Smooth muscle cell (in vitro differentiated cells): ENCODE measurements at regions not wholly inside any gene's neighbourhood (a gene's known extent, or its start where the extent isn't known, plus 50 kb on each side); places are given as distances from the start of the nearest gene placed in this dataset.

Experiments
- DNase-seq: peaks from one replicate; lab custom pipeline; 2025; ENCODE audit not compliant: unreplicated experiment; lab: John Stamatoyannopoulos, UW
- H2AFZ ChIP-seq: fragments of 200-600 bp; sonication (generic); 2 replicates; pipeline ENCODE4 v1.6.0; 2016; ENCODE audit warnings: antibody characterized with exemption, low read depth, mild to moderate bottlenecking
- H3F3A ChIP-seq: fragments of 200-600 bp; sonication (generic); 2 replicates; pipeline ENCODE4 v1.6.0; 2017; ENCODE audit warnings: antibody characterized with exemption, low read depth
- H3K27ac ChIP-seq: fragments of 200-600 bp; sonication (generic); 2 replicates; pipeline ENCODE4 v1.5.1; 2016; ENCODE audit warnings: low read depth, mild to moderate bottlenecking
- H3K27me3 ChIP-seq: fragments of 200-600 bp; sonication (generic); 2 replicates; pipeline ENCODE4 v1.6.1; 2016; ENCODE audit warnings: low read depth, mild to moderate bottlenecking
- H3K36me3 ChIP-seq: fragments of 200-600 bp; sonication (generic); 2 replicates; pipeline ENCODE4 v1.5.1; 2016; ENCODE audit warnings: low read depth
- H3K4me1 ChIP-seq: fragments of 200-600 bp; sonication (generic); 2 replicates; pipeline ENCODE4 v1.5.1; 2016; ENCODE audit warnings: low read depth
- H3K4me2 ChIP-seq: fragments of 200-600 bp; sonication (generic); 2 replicates; pipeline ENCODE4 v1.6.0; 2016; ENCODE audit warnings: mild to moderate bottlenecking
- H3K4me3 ChIP-seq: fragments of 200-600 bp; sonication (generic); 2 replicates; pipeline ENCODE4 v1.5.1; 2016; ENCODE audit warnings: mild to moderate bottlenecking
- H3K79me2 ChIP-seq: fragments of 200-600 bp; sonication (generic); 2 replicates; pipeline ENCODE4 v1.6.0; 2016; ENCODE audit warnings: low read depth, mild to moderate bottlenecking
- H3K9ac ChIP-seq: fragments of 200-600 bp; sonication (generic); 2 replicates; pipeline ENCODE4 v1.6.0; 2016; ENCODE audit warnings: low read depth
- H3K9me3 ChIP-seq: fragments of 200-600 bp; sonication (generic); replicated peaks from 2 replicates; pipeline ENCODE4 v1.5.1; 2016; ENCODE audit warnings: low read depth
- H4K20me1 ChIP-seq: fragments of 200-600 bp; sonication (generic); 2 replicates; pipeline ENCODE4 v1.6.0; 2016; ENCODE audit warnings: low read depth
- WGBS: methylation state at CpG from one replicate; pipeline ENCODE4 v1.1.7; 2016; ENCODE audit warnings: low lambda C conversion rate; 5-methylcytosine and 5-hydroxymethylcytosine counted together
- TF ChIP-seq, protein P1 (sequence below): fragments of 200-600 bp; sonication (generic); IDR thresholded peaks from 2 replicates; pipeline ENCODE4 v1.5.1; 2017; ENCODE audit warnings: borderline replicate concordance, mild to moderate bottlenecking, antibody characterized with exemption; ENCODE audit not compliant: insufficient read depth, poor library complexity, severe bottlenecking

DNA sequence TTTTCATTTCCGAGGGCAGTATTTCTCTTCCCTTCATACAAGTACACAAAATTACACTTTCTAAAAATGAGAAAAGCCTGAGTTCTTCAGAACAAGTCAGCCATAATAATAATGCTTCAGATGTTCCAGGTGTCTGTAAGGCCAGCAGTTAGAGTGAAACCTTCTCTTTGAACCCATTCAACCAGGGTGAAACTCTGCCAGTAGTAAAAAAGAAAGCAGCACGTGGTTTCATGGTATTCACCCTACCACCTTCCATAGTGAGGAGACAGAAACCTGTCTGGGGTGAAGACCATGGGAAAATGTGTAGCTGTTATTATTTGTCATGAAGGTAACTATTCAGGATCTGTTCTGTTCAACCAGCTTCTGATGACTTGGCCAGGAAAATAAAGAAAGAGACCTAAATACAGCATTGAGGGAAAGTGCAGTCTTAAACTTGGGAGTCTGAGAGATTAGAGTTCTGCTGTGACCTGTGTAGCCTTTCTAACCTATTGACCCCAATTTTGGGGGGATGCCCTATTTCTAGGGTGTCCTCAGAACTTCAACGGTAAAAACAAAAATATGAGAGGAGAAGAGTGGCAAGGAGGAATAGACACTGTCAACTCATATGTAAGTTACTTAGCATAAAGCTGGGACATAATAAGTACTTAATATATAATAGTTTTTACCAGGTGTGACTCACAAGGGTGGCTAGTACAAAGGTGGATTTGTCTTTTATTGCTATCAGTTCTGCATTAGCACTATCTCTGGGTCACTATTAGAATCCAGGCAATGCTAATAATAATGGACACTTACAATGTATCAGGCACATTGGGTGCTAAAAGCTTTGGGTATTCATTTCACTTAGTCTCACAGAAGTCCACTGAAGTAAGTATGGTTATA is 70.0 kb upstream of the TNFSF4 start:
- H3K27ac ChIP-seq = no peak overlapping the region
- H2AFZ ChIP-seq = no peak overlapping the region
- no peak for DNase-seq
- 93% methylated on average over 3 of the region's 3 CpGs for WGBS
- no peak overlapping the region for H3K9ac ChIP-seq
- no peaks in the 10 kb centered on the region for H4K20me1 ChIP-seq
- H3K9me3 ChIP-seq = no peaks in the 10 kb centered on the region
- H3K36me3 ChIP-seq = no peaks in the 10 kb centered on the region
- H3K4me1 ChIP-seq = no peaks in the 10 kb centered on the region
- no peaks in the 10 kb centered on the region for H3K79me2 ChIP-seq
- no peak overlapping the region for H3K4me2 ChIP-seq
- H3K4me3 ChIP-seq = no peak overlapping the region
- no peaks in the 10 kb centered on the region for H3K27me3 ChIP-seq
- H3F3A ChIP-seq = no peaks in the 10 kb centered on the region
- TF ChIP-seq, protein P1, sequence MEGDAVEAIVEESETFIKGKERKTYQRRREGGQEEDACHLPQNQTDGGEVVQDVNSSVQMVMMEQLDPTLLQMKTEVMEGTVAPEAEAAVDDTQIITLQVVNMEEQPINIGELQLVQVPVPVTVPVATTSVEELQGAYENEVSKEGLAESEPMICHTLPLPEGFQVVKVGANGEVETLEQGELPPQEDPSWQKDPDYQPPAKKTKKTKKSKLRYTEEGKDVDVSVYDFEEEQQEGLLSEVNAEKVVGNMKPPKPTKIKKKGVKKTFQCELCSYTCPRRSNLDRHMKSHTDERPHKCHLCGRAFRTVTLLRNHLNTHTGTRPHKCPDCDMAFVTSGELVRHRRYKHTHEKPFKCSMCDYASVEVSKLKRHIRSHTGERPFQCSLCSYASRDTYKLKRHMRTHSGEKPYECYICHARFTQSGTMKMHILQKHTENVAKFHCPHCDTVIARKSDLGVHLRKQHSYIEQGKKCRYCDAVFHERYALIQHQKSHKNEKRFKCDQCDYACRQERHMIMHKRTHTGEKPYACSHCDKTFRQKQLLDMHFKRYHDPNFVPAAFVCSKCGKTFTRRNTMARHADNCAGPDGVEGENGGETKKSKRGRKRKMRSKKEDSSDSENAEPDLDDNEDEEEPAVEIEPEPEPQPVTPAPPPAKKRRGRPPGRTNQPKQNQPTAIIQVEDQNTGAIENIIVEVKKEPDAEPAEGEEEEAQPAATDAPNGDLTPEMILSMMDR = no peak

DNA sequence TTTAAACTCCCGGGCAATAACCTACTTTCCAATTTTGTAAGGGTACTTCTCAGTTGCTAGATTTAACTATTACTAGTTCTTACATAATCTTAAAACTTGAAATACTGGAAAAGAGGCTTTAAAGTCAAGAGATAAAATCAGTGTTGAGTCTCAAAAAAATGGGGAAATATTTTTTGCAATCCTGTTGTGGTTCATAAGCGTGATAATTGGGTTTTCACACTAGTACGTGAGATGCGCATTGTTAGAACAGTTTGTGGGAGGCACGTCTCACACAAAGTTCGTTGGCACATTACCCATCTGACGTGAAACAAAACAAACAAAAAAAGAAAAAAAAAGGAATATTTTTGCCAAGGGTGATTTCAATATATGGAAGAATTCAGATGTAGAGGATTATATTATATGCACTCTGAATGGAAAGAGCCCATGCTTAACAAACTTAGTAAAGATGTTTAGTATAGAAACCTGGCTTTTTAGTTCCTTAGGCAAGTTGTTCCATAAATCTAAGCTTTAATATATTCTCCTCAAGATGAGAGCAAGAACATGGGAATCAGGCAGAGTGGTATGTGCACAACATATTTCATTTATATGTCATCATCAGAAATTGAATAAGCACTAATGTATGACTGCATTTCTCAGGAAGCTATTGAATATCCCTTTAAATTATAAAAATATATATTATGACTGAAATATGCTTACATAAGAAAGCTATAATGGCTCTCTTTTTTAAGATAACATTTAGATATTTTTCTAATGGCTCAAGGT is 73.9 kb upstream of the TNFSF4 start:
- H3K79me2 ChIP-seq = no peaks in the 10 kb centered on the region

DNA sequence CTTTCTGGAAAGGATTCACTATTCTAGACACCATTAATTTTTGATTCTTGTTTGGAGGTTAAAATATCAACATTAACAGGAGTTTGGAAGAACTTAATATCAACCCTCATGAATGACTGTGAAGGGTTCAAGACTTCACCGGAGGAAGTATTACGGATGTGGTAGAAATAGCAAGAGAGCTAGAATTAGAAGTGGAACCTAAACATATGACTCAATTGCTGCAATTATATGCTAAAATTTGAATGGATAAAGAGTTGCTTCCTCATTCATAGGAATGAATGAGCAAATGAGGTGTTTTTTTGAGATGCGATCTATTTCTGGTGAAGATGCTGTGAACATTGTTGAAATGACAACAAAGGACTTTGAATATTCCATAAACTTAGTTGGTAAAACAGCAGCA is 77.9 kb upstream of the TNFSF4 start:
- TF ChIP-seq, protein P1 = no peak
- H3K36me3 ChIP-seq = no peaks in the 10 kb centered on the region
- H4K20me1 ChIP-seq = no peaks in the 10 kb centered on the region
- no peak overlapping the region for H3K4me3 ChIP-seq
- no peaks in the 10 kb centered on the region for H3K9me3 ChIP-seq
- no peak overlapping the region for H3K27ac ChIP-seq
- no peaks in the 10 kb centered on the region for H3K79me2 ChIP-seq
- WGBS = 98% methylated on average over 3 of the region's 3 CpGs
- H3K4me1 ChIP-seq = no peaks in the 10 kb centered on the region
- no peak for DNase-seq
- no peaks in the 10 kb centered on the region for H3F3A ChIP-seq
- H3K4me2 ChIP-seq = no peak overlapping the region
- H3K9ac ChIP-seq = no peak overlapping the region
- H2AFZ ChIP-seq = no peak overlapping the region
- H3K27me3 ChIP-seq = no peaks in the 10 kb centered on the region

More for the DNA sequence above, 73.9 kb upstream of the TNFSF4 start:
- no peaks in the 10 kb centered on the region for H3K9me3 ChIP-seq
- no peak for DNase-seq
- no peak overlapping the region for H3K27ac ChIP-seq
- H3K4me2 ChIP-seq = no peak overlapping the region
- H3K4me3 ChIP-seq = no peak overlapping the region
- H3F3A ChIP-seq = no peaks in the 10 kb centered on the region
- no peaks in the 10 kb centered on the region for H3K4me1 ChIP-seq
- TF ChIP-seq, protein P1 = no peak
- H3K27me3 ChIP-seq = no peaks in the 10 kb centered on the region
- H4K20me1 ChIP-seq = no peaks in the 10 kb centered on the region
- no peak overlapping the region for H3K9ac ChIP-seq
- H2AFZ ChIP-seq = no peak overlapping the region
- WGBS = 86% methylated on average over 7 of the region's 7 CpGs
- no peaks in the 10 kb centered on the region for H3K36me3 ChIP-seq
